ENCODE measurements at regions not wholly inside any gene's neighbourhood (a gene's known extent, or its start where the extent isn't known, plus 50 kb on each side); places are given as distances from the start of the nearest gene placed in this dataset.

- no peak for TF ChIP-seq CTCF (IDR thresholded peaks at IDR 0.05)
- no peak for DNase-seq
- no peaks in the 10 kb centered on the region for H3K27me3 Mint-ChIP-seq
- H3K9me3 Mint-ChIP-seq, result no peaks in the 10 kb centered on the region
- no peak overlapping the region for H3K27ac Mint-ChIP-seq
- ChIA-PET POLR2A (interaction anchor here (1.1 to 1.2 kb wide), 2 partner anchors 8 to 9 kb away, joined by 3 to 4 read pairs; no protein-coding TSS in a partner anchor), CTCF (no interaction called here)
- intact Hi-C loops (cut with micrococcal nuclease), result no loop called here
- no peak for ATAC-seq
- H3K4me1 Mint-ChIP-seq (ENCODE audit: low read depth), result peaks cover 15% of the 10 kb centered on the region
- no peak overlapping the region for H3K4me3 Mint-ChIP-seq
- H3K36me3 Mint-ChIP-seq (ENCODE audit: low read depth), result peaks cover 37% of the 10 kb centered on the region
These were observed 81.0 kb downstream of the NCOR2 start for GRCh38 chr12:124486346-124486963.

- POLR2A ChIA-PET, result interaction anchor here (1.1 kb wide), 1 partner anchor 9 kb away, joined by 4 read pairs; no protein-coding TSS in a partner anchor
- intact Hi-C loops (cut with micrococcal nuclease), result no loop called here
- Mint-ChIP-seq H3K36me3 (ENCODE audit: low read depth) (peaks cover 38% of the 10 kb centered on the region), H3K4me1 (ENCODE audit: low read depth) (peaks cover 22% of the 10 kb centered on the region), H3K27ac (no peak overlapping the region), H3K4me3 (no peak overlapping the region), H3K27me3 (no peaks in the 10 kb centered on the region), H3K9me3 (no peaks in the 10 kb centered on the region)
- DNase-seq (no peak), ATAC-seq (no peak)
- TF ChIP-seq CTCF (IDR thresholded peaks at IDR 0.05), result no peak
- CTCF ChIA-PET, result interaction anchor here (0.9 kb wide), 1 partner anchor 16 kb away, joined by 3 read pairs; no protein-coding TSS in a partner anchor
These were observed 82.0 kb downstream of the NCOR2 start for GRCh38 chr12:124485371-124485770.

DNA sequence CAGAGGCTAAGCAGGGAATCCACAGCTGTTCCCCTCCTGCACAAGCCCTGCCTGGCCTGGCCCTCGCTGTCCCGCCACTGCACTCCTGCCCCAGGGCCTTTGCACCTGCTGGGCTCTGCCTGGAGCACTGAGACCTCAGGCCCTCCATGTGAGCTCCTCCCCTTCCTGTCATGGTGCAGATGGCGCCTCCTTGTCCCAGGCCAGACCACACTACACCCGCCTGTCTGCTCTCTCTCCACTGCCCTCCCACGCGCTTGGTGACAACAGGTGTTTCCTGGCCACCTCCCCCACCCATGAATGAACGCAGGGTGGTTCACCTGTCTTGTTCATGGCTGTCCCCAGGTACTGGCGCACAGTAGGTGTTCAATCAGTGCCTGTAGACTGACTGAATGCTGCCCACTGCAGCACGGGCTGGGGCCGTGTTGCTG, 82.9 kb downstream of the NCOR2 start:
- peaks cover 35% of the 10 kb centered on the region for H3K36me3 Mint-ChIP-seq (ENCODE audit: low read depth)
- DNase-seq (peak; percentile 65), ATAC-seq (peak; percentile 60)
- H3K4me3 Mint-ChIP-seq, result no peak overlapping the region
- POLR2A ChIA-PET, result interaction anchor here (0.7 kb wide), 1 partner anchor 13 kb away, joined by 3 read pairs; no protein-coding TSS in a partner anchor
- no peaks in the 10 kb centered on the region for H3K9me3 Mint-ChIP-seq
- no peak for TF ChIP-seq CTCF (IDR thresholded peaks at IDR 0.05)
- peak overlapping the region; percentile 55 for H3K27ac Mint-ChIP-seq
- H3K4me1 Mint-ChIP-seq (ENCODE audit: low read depth), result peaks cover 25% of the 10 kb centered on the region
- CTCF ChIA-PET, result interaction anchor here (0.9 kb wide), 1 partner anchor 15 kb away, joined by 3 read pairs; no protein-coding TSS in a partner anchor
- intact Hi-C loops (cut with micrococcal nuclease), result no loop called here
- H3K27me3 Mint-ChIP-seq, result no peaks in the 10 kb centered on the region

GRCh38 chr12:124484067-124484466, 83.3 kb downstream of the NCOR2 start:
- no peak overlapping the region for H3K27ac Mint-ChIP-seq
- CTCF ChIA-PET, result no interaction called here
- intact Hi-C loops (cut with micrococcal nuclease), result no loop called here

More at GRCh38 chr12:124484067-124484466, 83.3 kb downstream of the NCOR2 start:
- Mint-ChIP-seq H3K9me3 (no peaks in the 10 kb centered on the region), H3K27me3 (no peaks in the 10 kb centered on the region), H3K4me3 (no peak overlapping the region), H3K4me1 (ENCODE audit: low read depth) (peaks cover 30% of the 10 kb centered on the region), H3K36me3 (ENCODE audit: low read depth) (peaks cover 40% of the 10 kb centered on the region)
- no peak for TF ChIP-seq CTCF (IDR thresholded peaks at IDR 0.05)
- ATAC-seq, result no peak
- POLR2A ChIA-PET, result interaction anchor here (0.7 kb wide), 1 partner anchor 14 kb away, joined by 3 read pairs; no protein-coding TSS in a partner anchor
- DNase-seq, result no peak

Data from activated CD8-positive, alpha-beta T cell treated with anti-CD3 and anti-CD28 coated beads for 36 hours (primary cell).